ENCODE measurements at regions not wholly inside any gene's neighbourhood (a gene's known extent, or its start where the extent isn't known, plus 50 kb on each side); places are given as distances from the start of the nearest gene placed in this dataset.

DNA sequence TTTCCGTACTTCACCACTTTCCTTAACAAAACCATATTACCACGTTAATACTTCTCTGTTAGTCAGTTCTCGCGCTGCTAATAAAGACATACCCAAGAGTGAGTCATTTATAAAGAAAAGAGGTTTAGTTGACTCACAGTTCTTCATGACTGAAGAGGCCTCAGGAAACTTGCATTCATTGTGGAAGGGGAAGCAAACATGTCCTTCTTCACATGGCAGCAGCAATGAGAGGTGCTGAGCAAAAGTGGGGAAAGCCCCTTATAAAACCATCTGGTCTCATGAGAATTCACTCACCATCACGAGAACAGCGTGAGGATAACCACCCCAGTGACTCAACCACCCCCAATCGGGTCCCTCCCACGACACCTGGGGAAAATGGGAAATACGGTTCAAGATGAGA is 289.8 kb upstream of the CLNK start:
- DNase-seq = no peak

DNA sequence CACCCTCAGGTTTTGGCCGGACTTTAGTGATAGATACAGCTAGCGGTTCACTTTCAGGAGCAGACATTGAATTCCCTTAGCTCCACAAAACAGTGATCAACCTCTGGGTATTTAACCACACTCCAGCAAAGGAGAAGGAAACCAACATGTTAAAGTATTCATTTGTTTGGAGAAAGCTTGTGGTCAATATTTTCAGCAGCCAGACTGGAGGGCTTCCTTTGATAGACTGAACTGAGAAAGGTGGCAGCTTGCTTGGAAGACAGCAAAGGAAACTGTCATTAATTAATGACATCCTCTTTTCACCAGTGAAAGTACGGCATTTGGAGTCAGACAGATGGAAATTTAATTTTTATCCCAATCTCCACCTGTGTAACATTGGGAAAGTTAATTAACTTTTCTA is 289.1 kb upstream of the CLNK start:
- no peak for DNase-seq

DNA sequence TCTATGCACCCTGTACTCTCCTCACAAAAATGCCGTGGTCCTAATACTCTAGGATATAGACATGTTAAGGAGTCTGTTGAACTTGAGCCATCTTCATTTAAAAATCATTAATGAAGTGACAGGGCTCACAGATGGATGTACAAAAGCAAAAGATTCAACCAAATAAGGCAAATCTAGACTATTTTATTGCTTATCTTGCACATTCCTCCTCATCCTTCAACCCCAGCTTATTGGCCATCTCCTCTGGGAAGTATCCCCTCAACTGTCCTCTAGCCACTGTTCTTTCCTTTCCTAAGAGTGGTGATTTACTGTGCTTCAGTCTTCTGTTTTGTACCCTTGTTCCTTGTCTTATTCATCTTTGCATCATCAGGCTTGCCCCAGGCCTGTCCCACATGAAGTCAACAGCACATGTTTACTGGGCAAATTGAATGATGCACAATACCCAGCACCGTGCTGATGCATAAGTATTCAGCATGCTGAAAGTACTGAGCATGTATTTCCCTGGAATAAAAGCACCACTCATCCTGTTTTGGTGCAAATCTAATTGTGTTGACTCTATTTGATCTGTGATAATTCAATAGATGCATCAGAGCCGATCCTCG is 287.3 kb upstream of the CLNK start:
- DNase-seq = no peak

DNA sequence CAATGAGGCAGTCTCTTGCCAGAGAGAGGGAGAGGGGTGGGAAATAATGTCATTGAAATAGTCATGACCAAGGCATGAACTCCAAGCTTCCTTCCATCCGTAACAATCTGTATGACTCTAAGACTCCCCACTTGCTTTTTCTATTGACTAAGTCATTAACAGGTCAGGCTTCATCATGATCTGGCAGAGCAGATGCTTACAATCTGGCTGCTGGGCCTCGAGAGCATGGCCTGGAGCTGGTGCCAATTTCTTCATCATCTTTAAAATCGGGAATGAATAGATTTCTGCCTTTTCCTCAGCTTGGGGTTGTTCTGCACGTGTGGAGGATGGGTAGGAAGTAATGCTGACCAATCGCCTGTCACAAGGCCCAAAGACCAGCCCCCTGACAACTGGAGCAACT is 280.6 kb upstream of the CLNK start:
- DNase-seq = no peak

DNA sequence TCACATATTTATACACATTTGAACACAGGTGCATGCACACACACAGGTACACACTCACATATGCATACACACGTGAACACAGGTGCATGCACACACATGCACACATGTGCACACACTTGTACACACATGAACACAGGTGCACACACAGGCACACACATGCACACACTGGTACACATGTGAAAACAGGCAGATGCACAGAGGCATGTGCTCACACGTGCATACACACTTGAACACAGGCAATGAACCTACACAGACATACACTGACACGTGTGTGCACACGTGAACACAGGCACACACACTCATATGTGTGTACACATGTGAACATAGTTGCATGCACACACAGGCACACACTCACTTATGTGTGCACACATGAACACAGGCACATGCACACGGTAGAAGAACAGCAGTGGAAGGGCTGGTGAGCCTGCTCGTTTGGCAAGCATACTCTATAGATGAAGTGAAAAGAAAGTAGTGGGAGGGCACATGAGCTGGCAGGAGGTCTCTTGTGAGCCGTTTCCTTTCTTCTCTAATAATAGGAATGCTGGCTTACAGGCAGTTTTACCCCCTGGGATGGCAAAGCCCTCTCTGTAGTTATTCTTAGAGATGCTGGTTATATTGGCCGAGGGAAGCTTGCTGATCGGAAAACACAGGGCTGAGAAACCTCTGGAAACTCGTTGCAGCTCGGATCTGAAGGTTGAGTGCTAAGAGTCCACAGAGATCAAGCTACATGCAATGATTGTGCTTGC is 279.6 kb upstream of the CLNK start:
- no peak for DNase-seq

DNA sequence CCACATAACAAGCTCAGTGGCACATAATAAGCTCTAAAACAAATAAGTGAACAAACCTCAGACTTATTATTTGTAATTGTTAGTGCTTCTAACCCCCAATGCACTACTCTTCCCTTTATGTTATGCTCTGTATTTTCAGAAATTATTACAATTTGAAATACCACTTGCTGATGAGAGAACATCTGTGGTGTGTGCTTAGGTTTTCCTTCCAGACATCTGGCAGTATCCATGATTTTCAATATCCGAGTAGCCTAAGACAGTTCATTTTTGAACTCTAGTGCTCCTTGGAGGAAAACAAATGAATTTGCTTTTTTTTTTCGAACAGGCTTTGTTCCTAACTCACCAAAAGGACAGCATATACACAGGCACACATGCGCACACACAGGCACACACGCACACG is 278.7 kb upstream of the CLNK start:
- DNase-seq = no peak

DNA sequence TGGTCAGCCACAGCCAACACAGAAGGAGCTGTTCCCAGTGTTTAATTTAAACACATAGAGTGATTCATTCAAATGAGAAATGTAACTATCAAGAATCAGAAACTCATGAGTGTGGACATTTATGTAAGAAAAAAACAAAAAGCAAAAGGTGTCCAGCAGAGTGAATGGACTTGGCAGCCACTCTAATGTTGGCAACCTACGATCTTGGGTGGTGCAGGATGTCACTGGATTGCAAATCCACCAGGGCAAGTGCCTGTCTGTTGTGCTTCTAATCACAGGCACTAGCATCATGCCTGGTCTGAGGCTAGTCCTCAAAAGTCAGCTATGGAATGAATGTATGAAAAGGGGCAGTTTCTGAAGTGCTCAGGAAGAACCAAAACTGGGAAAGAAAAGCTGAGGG is 277.7 kb upstream of the CLNK start:
- DNase-seq = no peak

DNA sequence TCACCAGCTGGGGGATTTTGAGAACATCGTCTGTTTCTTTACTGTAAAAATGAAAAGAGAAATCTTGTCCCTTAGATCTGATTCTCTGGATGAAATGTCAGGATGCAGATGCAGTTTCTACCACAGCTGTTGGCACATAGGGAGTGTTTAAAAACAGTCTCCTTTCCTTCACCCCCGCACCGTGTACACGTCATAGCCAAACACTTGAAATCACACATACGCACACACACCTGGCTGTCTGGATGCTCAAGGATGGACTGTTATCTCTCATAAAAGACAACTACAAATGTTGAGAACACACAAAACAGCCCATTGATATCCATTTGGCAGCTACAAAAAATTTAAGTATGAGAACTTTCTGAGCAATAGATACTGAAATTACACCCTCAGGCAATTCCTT is 275.8 kb upstream of the CLNK start:
- no peak for DNase-seq

DNA sequence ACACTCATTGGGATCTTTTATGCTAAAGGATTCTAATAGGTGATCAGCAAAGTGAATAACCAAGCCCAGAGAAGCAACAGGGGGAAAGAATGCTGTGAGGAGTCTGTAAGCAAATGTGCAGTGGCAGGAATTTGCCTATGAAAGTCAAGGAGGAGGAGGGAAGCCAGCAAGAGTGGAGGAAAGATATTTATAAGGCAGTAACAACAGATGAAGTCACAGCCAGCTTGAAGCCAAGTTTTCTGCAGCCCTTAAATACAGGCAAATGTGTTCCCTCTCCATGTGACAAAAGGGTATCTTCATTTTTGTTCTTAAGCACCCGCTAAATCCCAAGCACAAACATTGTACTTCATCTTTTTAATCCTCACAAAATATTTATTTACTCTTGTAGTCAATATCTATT is 275.0 kb upstream of the CLNK start:
- no peak for DNase-seq

DNA sequence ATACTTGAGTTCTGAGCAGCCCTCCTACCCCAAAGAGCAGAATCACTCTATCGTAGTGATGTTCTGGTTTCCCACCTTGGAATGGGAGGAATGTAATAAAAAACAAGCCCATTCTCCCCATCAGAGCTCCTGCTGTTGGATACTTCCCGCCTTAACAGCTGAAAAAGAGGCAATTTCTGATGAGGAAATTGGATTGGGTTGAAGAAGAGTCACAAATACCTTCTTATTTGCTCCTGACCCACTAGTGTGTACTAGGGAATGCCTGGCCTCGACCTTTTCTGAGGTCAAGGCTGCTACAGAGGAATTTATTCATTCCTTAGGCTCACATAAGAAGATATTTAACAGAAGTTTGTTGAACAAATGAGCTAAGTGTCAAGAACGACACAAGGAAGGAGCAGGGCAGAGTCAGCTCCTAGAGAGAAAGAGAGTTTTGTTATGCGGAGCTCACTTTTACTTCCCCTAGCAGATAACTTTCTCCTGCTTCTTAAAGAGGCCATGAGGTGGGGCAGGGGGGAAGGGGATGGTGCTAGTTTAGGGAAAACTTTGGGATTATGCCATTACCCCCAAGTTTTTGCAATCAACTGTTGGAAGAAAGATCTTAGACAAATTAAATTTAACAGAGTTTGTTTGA is 273.8 kb upstream of the CLNK start:
- no peak for DNase-seq

DNA sequence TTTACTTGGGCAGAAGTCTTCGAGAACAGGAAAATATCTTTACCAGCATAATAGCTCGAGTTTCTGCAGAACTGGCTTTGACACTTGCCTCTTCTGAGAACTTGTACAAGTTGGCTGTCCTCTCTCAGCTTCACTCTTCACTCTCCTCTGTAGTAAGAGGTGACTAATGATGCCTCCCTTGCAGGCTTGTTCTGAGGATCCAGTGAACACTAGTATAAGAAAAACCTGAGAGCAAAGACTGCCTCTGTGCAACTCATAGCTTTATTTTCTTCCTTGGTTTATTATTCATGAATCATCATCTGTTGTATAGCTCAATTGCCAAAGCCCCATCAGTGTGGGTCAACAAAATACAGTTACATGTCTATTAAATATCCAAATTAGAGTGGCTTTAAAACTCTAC is 266.7 kb upstream of the CLNK start:
- no peak for DNase-seq

DNA sequence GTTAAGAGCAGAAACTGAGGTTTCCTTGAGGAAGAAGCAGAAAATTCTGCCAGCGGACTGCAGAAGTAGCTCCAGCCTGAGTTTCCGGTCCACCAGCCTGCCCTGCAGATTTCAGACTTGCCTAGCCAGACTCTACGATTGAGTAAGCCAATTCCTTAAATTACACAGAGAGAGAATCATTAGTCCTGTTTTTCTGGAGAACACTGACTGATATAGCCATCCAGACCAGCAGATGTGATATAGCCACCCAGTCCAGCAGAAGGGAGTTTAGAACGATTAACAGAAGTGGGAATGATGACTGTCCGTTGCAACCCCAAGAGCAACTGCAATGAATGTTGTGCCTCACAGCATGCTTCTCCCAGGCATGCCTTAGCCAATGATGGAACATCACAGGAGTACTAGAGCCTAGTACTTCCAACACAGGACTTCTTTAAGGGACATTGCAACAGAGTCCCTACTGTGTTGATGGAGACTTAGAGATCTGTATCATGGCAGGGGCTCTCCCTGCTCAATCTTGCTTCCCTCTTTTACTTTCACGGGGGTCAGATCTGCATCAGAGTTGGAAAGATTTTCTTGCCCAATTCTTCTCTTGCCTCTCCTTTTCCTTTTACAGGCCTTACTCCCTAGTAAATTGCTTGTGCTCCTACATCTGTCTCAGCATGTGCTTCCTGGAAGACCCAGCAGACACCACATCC is 264.6 kb upstream of the CLNK start:
- DNase-seq = no peak

DNA sequence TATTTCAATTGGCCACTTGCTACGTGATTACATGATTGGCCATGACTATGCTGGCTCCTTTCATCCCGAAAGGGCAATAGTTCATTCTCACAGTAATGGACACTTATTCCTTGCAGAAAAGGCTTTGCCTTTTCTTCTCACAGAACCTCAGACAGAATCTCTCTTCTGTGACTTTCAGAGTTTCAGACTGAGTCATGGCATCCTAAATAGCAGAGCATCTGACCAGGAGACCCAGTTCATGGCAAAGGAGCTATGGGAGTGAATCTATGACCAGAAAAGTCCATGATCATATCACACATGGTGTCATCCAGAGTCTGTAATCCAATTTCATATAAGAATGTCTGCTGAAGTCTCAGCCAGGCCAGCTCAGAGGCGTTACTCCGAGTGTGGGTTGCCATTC is 263.3 kb upstream of the CLNK start:
- no peak for DNase-seq

DNA sequence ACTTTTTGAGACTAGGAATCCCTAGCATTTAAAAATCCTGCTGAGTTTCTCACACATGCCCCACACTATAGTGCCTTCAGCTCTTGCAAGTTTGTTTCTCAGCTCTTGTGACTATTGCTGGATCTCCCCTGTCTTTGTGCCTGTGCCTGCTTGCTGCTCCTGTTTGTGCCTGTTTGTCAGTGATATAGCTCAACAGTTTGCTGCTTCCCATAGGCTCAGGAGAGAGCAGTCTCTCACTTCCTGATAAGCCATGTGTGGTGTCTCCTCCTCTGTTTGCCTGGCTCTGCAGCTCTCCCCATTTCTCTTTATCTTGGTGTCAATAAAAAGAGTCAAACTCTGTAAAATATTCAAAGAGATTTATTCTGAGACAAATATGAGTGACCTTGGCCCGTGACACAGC is 259.8 kb upstream of the CLNK start:
- DNase-seq = no peak

DNA sequence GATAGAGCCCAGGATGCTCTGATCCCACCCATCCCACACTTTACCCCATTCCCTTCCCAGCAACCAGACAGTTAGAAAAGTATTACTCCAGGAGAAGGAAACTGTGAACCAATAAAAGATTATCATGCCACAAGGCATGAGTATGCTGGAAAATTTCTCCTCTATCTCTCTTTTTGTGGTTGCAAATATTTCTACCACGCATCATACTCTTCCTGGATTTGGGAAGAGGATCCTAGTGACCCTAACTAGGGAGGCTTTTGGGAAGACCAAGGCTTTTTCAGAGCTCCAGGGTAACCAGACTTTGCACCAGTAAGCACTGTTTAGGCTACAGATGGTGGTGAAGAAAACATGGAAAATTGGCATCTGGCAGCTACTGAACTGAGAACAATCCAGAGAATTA is 257.6 kb upstream of the CLNK start:
- no peak for DNase-seq

DNA sequence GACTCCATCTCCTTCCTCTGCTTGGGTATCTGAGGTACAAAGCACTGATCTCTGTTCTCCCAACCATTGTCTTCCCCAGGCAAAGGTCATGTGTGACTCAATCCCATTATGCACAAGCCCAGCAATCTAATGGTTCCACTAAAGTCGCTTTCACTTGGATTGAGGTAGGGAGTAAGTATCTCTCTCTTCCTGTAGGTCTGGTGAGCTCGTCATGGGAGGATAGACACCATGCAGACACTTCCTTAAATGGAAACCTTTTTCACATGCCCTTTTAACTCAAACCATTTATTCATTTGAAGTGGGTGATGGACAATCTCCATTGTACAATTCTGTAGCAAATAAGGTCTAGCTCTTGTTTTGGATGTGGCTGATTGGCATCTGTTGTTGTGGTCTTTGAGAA is 245.2 kb upstream of the CLNK start:
- DNase-seq = no peak

DNA sequence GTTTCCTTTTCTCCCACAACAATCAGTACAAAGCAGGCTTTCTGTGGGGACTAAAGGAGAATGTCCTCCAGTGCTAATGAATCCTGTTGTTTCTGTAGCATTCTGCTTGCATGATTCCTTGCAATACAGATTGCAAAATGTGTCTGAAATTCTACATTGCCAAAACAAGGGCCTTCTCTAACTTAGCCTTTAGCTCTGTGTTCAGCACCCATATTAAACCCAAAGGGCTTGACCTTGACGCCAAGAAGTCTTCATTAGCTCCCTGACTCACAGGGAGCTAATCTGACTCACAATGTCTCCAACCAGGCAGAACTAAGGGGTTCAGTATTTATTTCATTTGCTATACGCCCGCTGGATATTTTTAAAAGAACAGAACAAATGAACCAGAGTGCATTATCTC is 241.4 kb upstream of the CLNK start:
- no peak for DNase-seq

DNA sequence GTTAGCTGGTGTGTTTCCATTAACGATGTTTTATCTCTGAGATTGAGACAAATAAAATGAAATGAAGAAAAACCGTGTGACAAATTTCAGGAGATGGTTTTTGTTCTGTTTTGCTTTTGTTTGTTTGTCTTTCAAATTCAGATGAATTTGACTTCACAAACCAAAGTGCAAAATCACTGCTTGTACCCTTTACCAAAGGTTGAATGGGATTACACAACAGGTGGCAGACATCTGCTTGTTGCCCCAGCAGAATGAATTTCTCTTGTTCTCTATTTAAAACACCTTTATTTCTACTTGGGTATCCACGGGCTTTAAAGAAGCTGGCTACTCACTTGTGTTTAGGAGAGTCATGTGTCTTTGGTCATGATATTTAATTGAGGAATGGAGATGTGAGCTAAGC is 239.7 kb upstream of the CLNK start:
- DNase-seq = no peak

DNA sequence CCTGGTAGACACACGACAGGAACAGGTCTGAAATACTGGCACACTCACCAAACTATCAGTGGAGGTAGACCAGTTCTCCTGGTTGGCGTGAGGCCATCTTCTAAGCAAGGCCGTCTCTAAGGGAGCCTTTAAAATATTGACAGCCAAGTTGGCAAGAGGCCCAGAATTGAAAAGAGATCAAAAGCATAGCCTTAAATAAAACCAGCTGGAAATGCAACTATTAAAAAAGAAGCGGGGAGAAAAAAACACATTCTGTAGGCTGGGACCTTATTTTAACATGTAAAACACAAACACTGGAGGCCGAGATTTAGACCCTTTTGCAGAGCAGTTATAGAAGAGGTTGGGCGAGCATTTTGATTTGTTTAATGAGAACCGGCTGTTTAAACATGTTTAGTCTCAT is 233.0 kb upstream of the CLNK start:
- DNase-seq = no peak

DNA sequence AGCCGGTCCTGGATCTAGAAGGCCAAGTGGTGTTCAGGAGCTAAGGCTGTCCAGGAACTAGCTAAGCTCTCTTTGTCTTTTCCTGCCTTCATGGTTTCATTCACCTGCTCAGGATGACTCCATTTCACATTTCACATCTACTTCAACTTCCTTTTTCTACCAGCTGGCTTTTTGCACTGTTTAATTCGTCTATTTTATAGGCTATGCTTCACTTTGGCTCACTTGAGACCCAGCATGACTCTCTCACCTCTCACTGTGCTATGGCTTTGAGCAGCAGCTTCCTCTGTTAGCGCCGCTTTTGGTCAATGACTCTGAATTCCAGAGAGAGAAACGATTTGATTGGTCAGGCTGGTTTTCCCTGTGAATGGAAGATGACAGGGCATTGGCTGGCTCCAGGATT is 213.5 kb upstream of the CLNK start:
- no peak for DNase-seq

DNA sequence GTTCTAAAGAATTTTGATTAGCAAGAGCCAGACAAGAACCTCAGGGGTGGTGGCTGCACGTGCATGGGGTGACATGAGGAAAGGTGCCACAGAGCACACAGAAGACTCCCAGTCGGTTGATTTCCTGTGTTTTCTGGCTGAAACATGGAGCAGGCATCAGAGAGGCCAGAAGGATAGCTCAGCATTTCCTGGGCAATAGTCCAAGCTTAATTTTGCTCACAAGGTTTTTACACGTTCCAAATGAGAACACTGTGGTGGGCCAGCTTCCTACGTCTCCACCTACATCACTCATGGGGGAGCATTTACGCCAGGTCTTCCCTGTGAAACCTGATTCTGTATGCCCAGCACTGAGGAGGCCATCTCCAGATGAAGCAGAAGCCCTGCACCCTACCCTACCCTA is 212.5 kb upstream of the CLNK start:
- no peak for DNase-seq

DNA sequence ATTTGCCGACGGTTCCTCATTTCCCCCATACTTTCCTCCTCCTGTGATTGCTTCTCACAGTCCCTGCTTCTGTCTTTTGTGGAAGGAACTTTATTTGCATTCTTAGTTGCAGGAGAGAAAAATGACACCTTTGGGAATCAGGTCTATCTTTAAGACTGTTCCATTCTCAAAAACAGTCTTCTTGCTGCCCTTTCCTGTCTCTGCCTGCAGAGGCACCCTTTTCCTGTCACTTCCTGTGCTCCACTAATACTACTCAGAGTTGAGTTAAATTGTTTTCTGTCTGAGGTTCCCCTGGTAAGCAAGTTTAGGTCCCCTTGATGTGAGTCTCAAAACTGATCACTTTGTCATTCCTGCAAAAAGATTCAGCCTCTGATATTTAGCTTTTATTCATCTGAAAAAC is 208.8 kb upstream of the CLNK start:
- peak; percentile 3 for DNase-seq

DNA sequence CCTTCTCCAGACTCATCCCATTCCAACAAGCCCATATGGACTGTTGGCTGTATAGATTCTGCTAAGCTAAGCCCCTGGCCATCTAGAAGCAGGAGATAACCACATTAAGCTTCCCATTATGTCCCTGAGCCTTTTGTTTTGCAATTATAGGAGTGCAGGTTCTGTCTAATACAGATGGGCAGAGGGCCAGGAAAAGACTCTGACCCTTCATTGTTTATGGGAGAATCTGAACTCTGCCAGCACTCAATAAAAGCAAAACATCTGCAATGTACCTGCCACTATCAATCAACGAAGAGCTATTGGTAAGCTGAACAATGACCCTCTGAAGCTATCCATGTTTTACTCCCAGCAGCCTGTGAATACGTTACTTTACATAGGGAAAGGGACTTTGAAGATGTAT is 207.3 kb upstream of the CLNK start:
- DNase-seq = no peak

DNA sequence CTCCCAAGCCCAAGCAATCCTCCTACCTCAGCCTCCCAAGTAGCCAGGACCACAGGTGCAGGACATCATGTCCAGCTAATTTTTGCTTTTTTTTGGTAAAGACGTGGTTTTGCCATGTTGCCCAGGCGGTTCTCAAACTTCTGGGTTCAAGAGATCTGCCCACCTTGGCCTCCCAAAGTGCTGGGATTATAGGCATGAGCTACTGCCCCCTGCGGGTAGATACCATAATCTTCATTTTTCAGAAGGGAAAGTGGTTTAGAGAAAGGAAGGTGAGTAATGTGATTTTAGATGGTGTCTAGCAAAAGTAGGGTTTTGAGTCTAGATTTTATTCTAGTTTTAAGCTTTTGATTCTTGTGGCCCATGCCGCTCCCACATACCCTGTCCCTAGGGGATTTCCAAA is 205.3 kb upstream of the CLNK start:
- peak; percentile 22 for DNase-seq
